PFSK-1 (cell line): ENCODE measurements at regions not wholly inside any gene's neighbourhood (a gene's known extent, or its start where the extent isn't known, plus 50 kb on each side); places are given as distances from the start of the nearest gene placed in this dataset.

Source experiments
- POLR2AphosphoS5 ChIP-seq: IDR thresholded peaks from 2 replicates; pipeline ENCODE4 v1.6.1; 2012; ENCODE audit warnings: low read depth, mild to moderate bottlenecking, control low read depth, low read length, moderate library complexity
- SIN3A ChIP-seq: IDR thresholded peaks from 2 replicates; pipeline ENCODE4 v1.6.1; 2012; ENCODE audit warnings: mild to moderate bottlenecking, low read length, moderate library complexity, borderline replicate concordance; ENCODE audit not compliant: insufficient read depth
- TAF1 ChIP-seq: IDR thresholded peaks from 2 replicates; pipeline ENCODE4 v1.6.1; 2012; ENCODE audit warnings: low read length, control low read depth, borderline replicate concordance; ENCODE audit not compliant: insufficient read depth

DNA sequence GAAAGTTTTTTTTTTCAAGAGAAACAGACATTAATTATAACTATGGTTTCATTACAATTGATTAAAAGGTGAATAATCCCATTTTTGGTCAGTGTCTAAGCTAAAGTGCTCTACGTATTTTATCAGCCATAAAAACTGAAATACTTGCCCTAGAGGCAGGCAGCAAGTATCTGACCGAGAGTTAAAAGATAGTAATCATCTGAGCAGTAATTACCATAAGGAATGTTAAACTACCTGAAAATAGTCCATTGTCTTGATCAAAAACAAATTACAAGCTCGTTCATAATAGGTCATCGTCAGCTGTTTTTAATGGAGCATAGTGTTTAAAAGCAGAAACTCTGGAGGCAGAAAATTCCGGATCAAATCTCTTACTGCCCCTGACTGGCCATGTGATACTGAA, 105.7 kb upstream of the ZEB2 start:
- TF ChIP-seq TAF1 (no peak), POLR2AphosphoS5 (no peak), SIN3A (no peak)
